Mucosa of descending colon (tissue), 3 donors: ENCODE measurements at regions not wholly inside any gene's neighbourhood (a gene's known extent, or its start where the extent isn't known, plus 50 kb on each side); places are given as distances from the start of the nearest gene placed in this dataset.

Experiments used
- ATAC-seq: fragments of 200-7000 bp; cut with Tn5 transposase; one replicate; pipeline ENCODE4 v1.9.1; 2020; ENCODE audit warnings: mild to moderate bottlenecking, moderate library complexity
- DNase-seq, 3 donors: peaks; one replicate each; pipeline ENCODE4 v3.0.0-alpha.2; 2020
- H3K36me3 ChIP-seq: fragments of 200-600 bp; one replicate; pipeline ENCODE4 v1.8.0; 2021; ENCODE audit warnings: low read depth, mild to moderate bottlenecking
- H3K4me1 ChIP-seq: fragments of 200-600 bp; one replicate; pipeline ENCODE4 v1.8.0; 2021; ENCODE audit warnings: low read depth, mild to moderate bottlenecking
- H3K4me3 ChIP-seq: fragments of 200-600 bp; one replicate; pipeline ENCODE4 v1.8.0; 2021; ENCODE audit warnings: mild to moderate bottlenecking
- H3K9me3 ChIP-seq: fragments of 200-600 bp; one replicate; pipeline ENCODE4 v1.8.0; 2021; ENCODE audit warnings: mild to moderate bottlenecking
- CTCF ChIP-seq: fragments of 200-600 bp; IDR thresholded peaks from one replicate; pipeline ENCODE4 v1.8.0; 2022; ENCODE audit warnings: antibody characterized with exemption, mild to moderate bottlenecking
- intact Hi-C, 2 donors: fragments of 100-400 bp; cut with DNase I in 1 of 2; cut with micrococcal nuclease in 1 of 2; formaldehyde crosslinking; loops; one replicate each; pipeline versions ENCODE4 v1.11.0 to v1.11.1; 2022; cut with DNase I, micrococcal nuclease
- donor health status: DM: no; HTN: no; CAD: no; lungs with moderate emphysema.
- donor health status: DM: no; HTN: no; CAD: no.
- donor health status: DM: no; HTN: yes; CAD: no.

DNA sequence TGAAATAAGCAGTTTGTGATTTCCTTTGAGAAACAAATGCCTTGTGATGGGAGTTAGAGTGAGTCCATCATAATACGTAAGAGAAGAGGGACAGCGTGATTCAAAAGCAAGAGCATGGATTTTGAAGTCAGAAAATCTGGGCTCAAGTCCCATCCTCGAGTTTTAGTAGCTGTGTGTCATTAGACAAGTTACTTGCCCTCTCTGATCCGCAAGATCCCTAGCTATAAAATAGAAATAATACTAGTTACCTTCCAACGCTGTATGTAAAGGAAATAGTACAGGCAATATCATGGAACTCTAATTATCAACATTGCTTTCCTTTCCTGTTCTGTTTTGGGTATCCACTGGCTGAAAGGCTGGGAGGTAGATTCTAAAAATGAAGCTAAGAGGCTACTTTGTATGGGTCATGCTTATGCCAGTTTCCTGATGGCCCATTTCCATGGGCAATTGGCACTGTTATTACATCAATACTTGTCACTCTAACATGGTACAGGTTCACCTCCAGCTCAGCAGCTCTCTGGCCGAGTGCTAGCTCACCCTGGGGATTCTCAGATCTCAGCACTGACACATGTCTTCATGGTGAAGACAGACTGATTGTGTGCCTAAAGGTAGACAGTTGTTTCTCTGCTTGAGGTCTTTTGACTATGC lies 241.7 kb upstream of the KLF4 start:
- intact Hi-C loops: no loop called here
- H3K4me3 ChIP-seq: no peak overlapping the region
- TF ChIP-seq CTCF: no peak
- H3K9me3 ChIP-seq: no peaks in the 10 kb centered on the region
- no peak for ATAC-seq
- DNase-seq: no peak
- peaks cover 11% of the 10 kb centered on the region for H3K4me1 ChIP-seq
- H3K36me3 ChIP-seq: no peaks in the 10 kb centered on the region

DNA sequence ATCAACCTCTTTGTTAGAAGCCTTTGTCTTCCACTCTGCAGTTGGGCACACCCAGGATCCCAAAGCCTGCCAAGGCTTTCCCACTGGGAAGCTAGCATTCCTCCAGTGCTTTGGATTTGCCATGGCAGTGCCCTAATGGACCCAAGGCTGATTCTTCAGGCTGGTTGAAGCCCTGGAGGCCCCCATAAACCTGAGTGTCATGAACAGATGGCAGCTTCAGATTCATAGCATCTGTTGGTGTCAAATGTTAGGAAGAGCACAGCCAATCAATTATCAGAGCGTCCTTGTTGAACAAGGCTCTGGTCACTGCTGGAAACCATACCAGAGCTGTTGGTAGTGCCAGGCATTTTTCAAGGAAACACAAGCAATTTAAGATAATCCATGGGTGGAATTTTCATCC lies 241.1 kb upstream of the KLF4 start:
- H3K4me1 ChIP-seq: peaks cover 11% of the 10 kb centered on the region
- DNase-seq: no peak
- H3K4me3 ChIP-seq: no peak overlapping the region
- no peaks in the 10 kb centered on the region for H3K9me3 ChIP-seq
- no peaks in the 10 kb centered on the region for H3K36me3 ChIP-seq
- no peak for ATAC-seq
- intact Hi-C loops: no loop called here
- no peak for TF ChIP-seq CTCF

- no peak for TF ChIP-seq CTCF
- no peak overlapping the region for H3K4me3 ChIP-seq
- intact Hi-C loops: no loop called here
Measured at GRCh38 chr9:107727086-107727780, 237.7 kb upstream of the KLF4 start.

DNA sequence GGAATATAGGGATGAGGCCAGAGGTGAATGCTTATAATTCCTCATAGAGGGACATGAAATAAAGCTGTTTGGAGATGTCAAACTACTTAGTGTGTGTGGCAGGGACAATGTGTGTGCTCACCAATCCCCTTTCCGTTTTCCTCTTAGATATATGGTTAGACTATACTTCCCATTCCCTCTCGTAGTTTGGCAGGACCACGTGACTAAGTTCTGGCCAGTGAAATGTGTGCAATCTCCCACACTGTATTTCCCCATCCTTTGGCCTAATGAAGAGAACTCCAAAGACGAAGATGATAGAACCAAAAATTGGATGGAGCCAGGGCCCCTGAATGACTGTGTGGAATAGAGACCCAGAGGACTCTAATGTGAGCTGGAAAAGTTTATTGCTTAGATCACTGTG lies 233.4 kb upstream of the KLF4 start:
- DNase-seq (no peak), ATAC-seq (no peak)
- Histone ChIP-seq H3K4me3 (no peak overlapping the region), H3K4me1 (peaks cover 19% of the 10 kb centered on the region), H3K9me3 (no peaks in the 10 kb centered on the region), H3K36me3 (no peaks in the 10 kb centered on the region)
- TF ChIP-seq CTCF: no peak
- intact Hi-C loops: no loop called here

More at GRCh38 chr9:107727086-107727780, 237.7 kb upstream of the KLF4 start:
- no peak for ATAC-seq
- DNase-seq: no peak
- Histone ChIP-seq H3K9me3 (no peaks in the 10 kb centered on the region), H3K36me3 (no peaks in the 10 kb centered on the region), H3K4me1 (no peaks in the 10 kb centered on the region)

DNA sequence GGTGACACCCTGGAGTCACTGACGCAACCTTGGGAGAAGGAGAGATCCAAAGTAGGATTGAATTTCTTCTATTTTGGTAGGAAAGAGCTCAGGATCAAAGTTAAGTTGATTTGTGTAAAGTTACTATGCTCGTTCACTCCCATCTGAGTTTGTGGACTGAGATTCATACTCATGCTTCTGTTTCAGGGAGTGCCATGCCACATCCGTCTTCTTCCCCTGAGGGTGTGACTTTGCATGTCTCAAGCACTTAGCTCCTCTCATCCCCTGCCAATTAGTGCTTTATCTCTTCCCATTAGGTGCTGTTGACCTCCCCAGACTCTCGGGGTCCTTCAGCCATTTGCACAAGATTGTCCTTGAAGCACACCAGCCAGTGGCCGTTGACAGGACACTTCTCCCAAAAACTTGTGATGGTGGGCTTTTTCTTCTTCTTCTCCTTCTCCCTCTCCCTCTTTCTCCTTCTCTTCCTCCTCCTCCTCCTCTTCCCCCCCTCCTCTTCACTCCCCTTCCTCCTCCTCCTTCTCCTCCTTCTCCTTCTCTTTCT lies 232.2 kb upstream of the KLF4 start:
- Histone ChIP-seq H3K4me3 (no peak overlapping the region), H3K36me3 (no peaks in the 10 kb centered on the region), H3K9me3 (no peaks in the 10 kb centered on the region), H3K4me1 (peaks cover 26% of the 10 kb centered on the region)
- DNase-seq (no peak), ATAC-seq (no peak)
- intact Hi-C loops: no loop called here
- no peak for TF ChIP-seq CTCF
